ENCODE measurements at regions not wholly inside any gene's neighbourhood (a gene's known extent, or its start where the extent isn't known, plus 50 kb on each side); places are given as distances from the start of the nearest gene placed in this dataset.

DNA sequence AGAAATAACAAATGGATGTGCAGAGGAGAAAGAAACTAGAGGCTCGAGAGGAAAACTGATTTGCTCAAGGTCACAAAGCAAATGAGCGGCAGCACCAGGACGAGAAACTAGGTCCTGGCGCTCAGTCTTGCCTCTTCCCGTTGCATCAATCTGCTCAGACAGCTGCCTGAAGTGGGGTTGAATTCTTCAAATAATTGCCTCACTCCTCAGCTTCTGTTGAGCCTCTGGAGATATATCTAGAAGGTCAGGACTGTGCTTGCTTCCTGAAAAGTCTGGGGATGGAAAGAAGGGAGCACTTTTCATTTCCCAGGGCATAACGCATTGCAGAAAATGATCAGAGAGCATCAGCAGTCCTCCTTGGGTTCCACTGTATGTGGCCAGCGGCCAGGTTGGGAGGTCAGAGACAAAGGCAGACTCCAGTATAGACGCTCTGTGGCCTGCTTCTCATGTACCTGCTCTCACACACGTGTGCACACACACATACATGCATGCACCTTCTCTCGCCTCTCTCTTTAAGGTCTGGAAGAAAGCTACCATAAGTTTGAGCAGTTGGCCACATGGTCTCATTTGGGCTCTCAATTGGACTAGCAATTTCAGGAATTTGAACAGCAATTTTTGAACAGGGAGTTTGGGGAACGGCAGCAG is 83.7 kb upstream of the DUSP5 start:
- TF ChIP-seq, protein P1, sequence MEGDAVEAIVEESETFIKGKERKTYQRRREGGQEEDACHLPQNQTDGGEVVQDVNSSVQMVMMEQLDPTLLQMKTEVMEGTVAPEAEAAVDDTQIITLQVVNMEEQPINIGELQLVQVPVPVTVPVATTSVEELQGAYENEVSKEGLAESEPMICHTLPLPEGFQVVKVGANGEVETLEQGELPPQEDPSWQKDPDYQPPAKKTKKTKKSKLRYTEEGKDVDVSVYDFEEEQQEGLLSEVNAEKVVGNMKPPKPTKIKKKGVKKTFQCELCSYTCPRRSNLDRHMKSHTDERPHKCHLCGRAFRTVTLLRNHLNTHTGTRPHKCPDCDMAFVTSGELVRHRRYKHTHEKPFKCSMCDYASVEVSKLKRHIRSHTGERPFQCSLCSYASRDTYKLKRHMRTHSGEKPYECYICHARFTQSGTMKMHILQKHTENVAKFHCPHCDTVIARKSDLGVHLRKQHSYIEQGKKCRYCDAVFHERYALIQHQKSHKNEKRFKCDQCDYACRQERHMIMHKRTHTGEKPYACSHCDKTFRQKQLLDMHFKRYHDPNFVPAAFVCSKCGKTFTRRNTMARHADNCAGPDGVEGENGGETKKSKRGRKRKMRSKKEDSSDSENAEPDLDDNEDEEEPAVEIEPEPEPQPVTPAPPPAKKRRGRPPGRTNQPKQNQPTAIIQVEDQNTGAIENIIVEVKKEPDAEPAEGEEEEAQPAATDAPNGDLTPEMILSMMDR (conservative IDR thresholded peaks at IDR 0.05; ENCODE audit: low read depth, low read length), result no peak
- TF ChIP-seq EZH2 (IDR thresholded peaks at IDR 0.05; ENCODE audit: borderline replicate concordance, low read depth, low read length, poor library complexity, severe bottlenecking), result no peak

All from A673 (cell line).